Prostate gland (tissue), 2 donors: ENCODE measurements at regions not wholly inside any gene's neighbourhood (a gene's known extent, or its start where the extent isn't known, plus 50 kb on each side); places are given as distances from the start of the nearest gene placed in this dataset.

ENCODE experiments used
- CTCF ChIP-seq, 4 experiments: fragments of 200-600 bp in 2 of 4; fragments of 450-650 bp in 2 of 4; sonication (generic) in 2 of 4; IDR thresholded peaks; 1 replicate in 3 of 4; 2 replicates in 1 of 4; pipeline ENCODE4 v1.5.1; 2016 to 2019; ENCODE audit warnings: antibody characterized with exemption in 4 of 4, mild to moderate bottlenecking in 2 of 4, moderate library complexity in 2 of 4
- POLR2A ChIP-seq: fragments of 450-650 bp; IDR thresholded peaks from one replicate; pipeline ENCODE4 v1.6.1; 2016; ENCODE audit warnings: antibody characterized with exemption, mild to moderate bottlenecking

- TF ChIP-seq CTCF (IDR thresholded peaks at IDR 0.05), result no peak
- no peak for TF ChIP-seq POLR2A
These were observed 157.7 kb downstream of the TOMM20 start for GRCh38 chr1:234970731-234971476.
